ENCODE measurements at regions not wholly inside any gene's neighbourhood (a gene's known extent, or its start where the extent isn't known, plus 50 kb on each side); places are given as distances from the start of the nearest gene placed in this dataset.

DNA sequence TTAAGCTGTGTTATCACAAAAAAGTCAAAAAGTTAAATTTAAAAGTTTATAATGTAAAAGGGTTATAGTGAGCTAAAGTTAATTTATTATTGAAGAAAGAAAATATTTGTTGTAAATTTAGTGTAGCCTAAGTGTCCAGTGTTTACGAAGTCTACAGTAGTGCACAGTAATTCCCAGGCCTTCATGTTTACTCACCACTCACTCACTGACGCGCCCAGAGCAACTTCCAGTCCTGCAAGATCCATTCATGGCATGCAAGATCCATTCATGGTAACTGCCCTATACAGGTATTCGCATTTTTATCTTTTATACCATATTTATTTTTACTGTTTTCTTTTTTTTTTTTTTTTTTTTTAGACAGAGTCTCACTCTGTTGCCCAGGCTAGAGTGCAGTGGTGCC, 69.5 kb downstream of the TPRA1 start:
- TF ChIP-seq, protein P1, sequence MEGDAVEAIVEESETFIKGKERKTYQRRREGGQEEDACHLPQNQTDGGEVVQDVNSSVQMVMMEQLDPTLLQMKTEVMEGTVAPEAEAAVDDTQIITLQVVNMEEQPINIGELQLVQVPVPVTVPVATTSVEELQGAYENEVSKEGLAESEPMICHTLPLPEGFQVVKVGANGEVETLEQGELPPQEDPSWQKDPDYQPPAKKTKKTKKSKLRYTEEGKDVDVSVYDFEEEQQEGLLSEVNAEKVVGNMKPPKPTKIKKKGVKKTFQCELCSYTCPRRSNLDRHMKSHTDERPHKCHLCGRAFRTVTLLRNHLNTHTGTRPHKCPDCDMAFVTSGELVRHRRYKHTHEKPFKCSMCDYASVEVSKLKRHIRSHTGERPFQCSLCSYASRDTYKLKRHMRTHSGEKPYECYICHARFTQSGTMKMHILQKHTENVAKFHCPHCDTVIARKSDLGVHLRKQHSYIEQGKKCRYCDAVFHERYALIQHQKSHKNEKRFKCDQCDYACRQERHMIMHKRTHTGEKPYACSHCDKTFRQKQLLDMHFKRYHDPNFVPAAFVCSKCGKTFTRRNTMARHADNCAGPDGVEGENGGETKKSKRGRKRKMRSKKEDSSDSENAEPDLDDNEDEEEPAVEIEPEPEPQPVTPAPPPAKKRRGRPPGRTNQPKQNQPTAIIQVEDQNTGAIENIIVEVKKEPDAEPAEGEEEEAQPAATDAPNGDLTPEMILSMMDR (IDR thresholded peaks at IDR 0.05; ENCODE audit: insufficient read depth, low read length, poor library complexity, severe bottlenecking): no peak
- Histone ChIP-seq H3K4me3 (replicated peaks; ENCODE audit: low read depth, low read length) (no peak overlapping the region), H3K27me3 (replicated peaks; ENCODE audit: control insufficient read depth, insufficient read depth, low read length) (no peaks in the 10 kb centered on the region; the same call in none of the 2 replicates), H3K36me3 (ENCODE audit: control insufficient read depth, insufficient read depth, low read length) (no peaks in the 10 kb centered on the region)
- no peak for DNase-seq (ENCODE audit: extremely low read depth, insufficient read length)

GRCh38 chr3:127518456-127519081, 72.0 kb downstream of the TPRA1 start:
- TF ChIP-seq, protein P1 (IDR thresholded peaks at IDR 0.05; ENCODE audit: insufficient read depth, low read length, poor library complexity, severe bottlenecking): no peak
- DNase-seq (ENCODE audit: extremely low read depth, insufficient read length): no peak
- Histone ChIP-seq H3K36me3 (ENCODE audit: control insufficient read depth, insufficient read depth, low read length) (no peaks in the 10 kb centered on the region), H3K27me3 (replicated peaks; ENCODE audit: control insufficient read depth, insufficient read depth, low read length) (no peaks in the 10 kb centered on the region; the same call in none of the 2 replicates), H3K4me3 (replicated peaks; ENCODE audit: low read depth, low read length) (no peak overlapping the region)

GRCh38 chr3:127512256-127512655, 78.3 kb downstream of the TPRA1 start:
- Histone ChIP-seq H3K36me3 (ENCODE audit: control insufficient read depth, insufficient read depth, low read length) (no peaks in the 10 kb centered on the region), H3K4me3 (replicated peaks; ENCODE audit: low read depth, low read length) (no peak overlapping the region), H3K27me3 (replicated peaks; ENCODE audit: control insufficient read depth, insufficient read depth, low read length) (no peaks in the 10 kb centered on the region)
- no peak for DNase-seq (ENCODE audit: extremely low read depth, insufficient read length)
- TF ChIP-seq, protein P1 (IDR thresholded peaks at IDR 0.05; ENCODE audit: insufficient read depth, low read length, poor library complexity, severe bottlenecking): no peak

DNA sequence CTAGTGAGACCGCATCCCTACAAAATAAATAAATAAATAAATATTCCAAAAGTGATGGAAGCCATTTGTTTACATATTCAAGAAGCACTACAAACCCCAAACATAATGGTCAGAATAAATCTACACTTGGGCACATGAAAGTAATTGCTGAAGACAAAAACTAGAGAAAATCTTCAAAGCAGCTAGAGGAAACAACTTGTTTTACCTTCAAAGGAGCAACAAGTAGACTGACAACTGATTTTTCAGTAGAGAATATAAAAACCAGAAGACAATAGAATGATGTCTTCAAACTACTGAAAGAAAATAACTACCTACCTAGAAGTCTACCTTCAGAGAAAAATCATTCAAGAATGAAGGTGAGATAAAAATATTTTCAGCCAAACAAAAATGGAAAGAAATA, 89.4 kb downstream of the TPRA1 start:
- TF ChIP-seq, protein P1 (IDR thresholded peaks at IDR 0.05; ENCODE audit: insufficient read depth, low read length, poor library complexity, severe bottlenecking): no peak
- no peak for DNase-seq (ENCODE audit: extremely low read depth, insufficient read length)

GRCh38 chr3:127497676-127498075, 92.9 kb downstream of the TPRA1 start:
- Histone ChIP-seq H3K4me3 (replicated peaks; ENCODE audit: low read depth, low read length) (no peak overlapping the region), H3K27me3 (replicated peaks; ENCODE audit: control insufficient read depth, insufficient read depth, low read length) (peaks cover 2% of the 10 kb centered on the region), H3K36me3 (ENCODE audit: control insufficient read depth, insufficient read depth, low read length) (no peaks in the 10 kb centered on the region)
- no peak for DNase-seq (ENCODE audit: extremely low read depth, insufficient read length)
- TF ChIP-seq, protein P1 (IDR thresholded peaks at IDR 0.05; ENCODE audit: insufficient read depth, low read length, poor library complexity, severe bottlenecking): no peak

More for the DNA sequence above, 89.4 kb downstream of the TPRA1 start:
- no peak overlapping the region for H3K4me3 ChIP-seq (replicated peaks; ENCODE audit: low read depth, low read length)
- H3K27me3 ChIP-seq (replicated peaks; ENCODE audit: control insufficient read depth, insufficient read depth, low read length): peaks cover 2% of the 10 kb centered on the region
- no peaks in the 10 kb centered on the region for H3K36me3 ChIP-seq (ENCODE audit: control insufficient read depth, insufficient read depth, low read length)

- DNase-seq (ENCODE audit: extremely low read depth, insufficient read length): no peak
- Histone ChIP-seq H3K27me3 (replicated peaks; ENCODE audit: control insufficient read depth, insufficient read depth, low read length) (peaks cover 2% of the 10 kb centered on the region), H3K36me3 (ENCODE audit: control insufficient read depth, insufficient read depth, low read length) (no peaks in the 10 kb centered on the region), H3K4me3 (replicated peaks; ENCODE audit: low read depth, low read length) (no peak overlapping the region)
- TF ChIP-seq, protein P1 (IDR thresholded peaks at IDR 0.05; ENCODE audit: insufficient read depth, low read length, poor library complexity, severe bottlenecking): no peak
Observed at GRCh38 chr3:127497166-127497565, 93.4 kb downstream of the TPRA1 start.

Measured in GM06990 (cell line).